ENCODE measurements at regions not wholly inside any gene's neighbourhood (a gene's known extent, or its start where the extent isn't known, plus 50 kb on each side); places are given as distances from the start of the nearest gene placed in this dataset.

GRCh38 chr10:131638049-131638879 is 262.5 kb upstream of the PPP2R2D start:
- Mint-ChIP-seq H3K9me3 (peaks cover 2% of the 10 kb centered on the region), H3K4me1 (ENCODE audit: low read depth) (peaks cover 4% of the 10 kb centered on the region), H3K27me3 (no peaks in the 10 kb centered on the region), H3K36me3 (ENCODE audit: low read depth) (no peaks in the 10 kb centered on the region), H3K4me3 (no peak overlapping the region), H3K27ac (no peak overlapping the region)
- DNase-seq = no peak
- ChIA-PET POLR2A (no interaction called here), CTCF (no interaction called here)
- intact Hi-C loops (cut with micrococcal nuclease) = no loop called here
- no peak for TF ChIP-seq CTCF (IDR thresholded peaks at IDR 0.05)
- ATAC-seq = no peak

- POLR2A ChIA-PET = interaction anchor here (0.6 kb wide), 1 partner anchor 504 kb away, joined by 3 read pairs; no protein-coding TSS in a partner anchor
- DNase-seq = no peak
- peaks cover 2% of the 10 kb centered on the region for H3K9me3 Mint-ChIP-seq
- H3K27ac Mint-ChIP-seq = no peak overlapping the region
- no peak for ATAC-seq
- no peaks in the 10 kb centered on the region for H3K27me3 Mint-ChIP-seq
- peaks cover 4% of the 10 kb centered on the region for H3K4me1 Mint-ChIP-seq (ENCODE audit: low read depth)
- H3K36me3 Mint-ChIP-seq (ENCODE audit: low read depth) = no peaks in the 10 kb centered on the region
- TF ChIP-seq CTCF (IDR thresholded peaks at IDR 0.05) = no peak
- intact Hi-C loops (cut with micrococcal nuclease) = no loop called here
- H3K4me3 Mint-ChIP-seq = no peak overlapping the region
- CTCF ChIA-PET = no interaction called here
Measured at GRCh38 chr10:131638880-131639278, 261.9 kb upstream of the PPP2R2D start.

GRCh38 chr10:131640045-131640644 is 260.7 kb upstream of the PPP2R2D start:
- Mint-ChIP-seq H3K4me1 (ENCODE audit: low read depth) (peaks cover 4% of the 10 kb centered on the region), H3K27me3 (no peaks in the 10 kb centered on the region), H3K4me3 (no peak overlapping the region), H3K9me3 (peaks cover 2% of the 10 kb centered on the region), H3K36me3 (ENCODE audit: low read depth) (no peaks in the 10 kb centered on the region), H3K27ac (no peak overlapping the region)
- no peak for ATAC-seq
- intact Hi-C loops (cut with micrococcal nuclease) = no loop called here
- POLR2A ChIA-PET = no interaction called here
- TF ChIP-seq CTCF (IDR thresholded peaks at IDR 0.05) = no peak
- CTCF ChIA-PET = no interaction called here
- no peak for DNase-seq

GRCh38 chr10:131641231-131641630 is 259.6 kb upstream of the PPP2R2D start:
- no peak for TF ChIP-seq CTCF (IDR thresholded peaks at IDR 0.05)
- CTCF ChIA-PET = no interaction called here

GRCh38 chr10:131641898-131642297 is 258.9 kb upstream of the PPP2R2D start:
- H3K36me3 Mint-ChIP-seq (ENCODE audit: low read depth) = no peaks in the 10 kb centered on the region
- no peaks in the 10 kb centered on the region for H3K27me3 Mint-ChIP-seq
- no peak overlapping the region for H3K27ac Mint-ChIP-seq
- DNase-seq (no peak), ATAC-seq (no peak)
- intact Hi-C loops (cut with micrococcal nuclease) = no loop called here
- ChIA-PET POLR2A (no interaction called here), CTCF (no interaction called here)
- TF ChIP-seq CTCF (IDR thresholded peaks at IDR 0.05) = no peak
- peaks cover 4% of the 10 kb centered on the region for H3K4me1 Mint-ChIP-seq (ENCODE audit: low read depth)
- peaks cover 2% of the 10 kb centered on the region for H3K9me3 Mint-ChIP-seq
- no peak overlapping the region for H3K4me3 Mint-ChIP-seq

More at GRCh38 chr10:131641231-131641630, 259.6 kb upstream of the PPP2R2D start:
- peaks cover 2% of the 10 kb centered on the region for H3K9me3 Mint-ChIP-seq
- H3K27ac Mint-ChIP-seq = no peak overlapping the region
- H3K4me1 Mint-ChIP-seq (ENCODE audit: low read depth) = peaks cover 4% of the 10 kb centered on the region
- no peaks in the 10 kb centered on the region for H3K27me3 Mint-ChIP-seq
- ATAC-seq (peak; percentile 90), DNase-seq (peak; percentile 61)
- intact Hi-C loops (cut with micrococcal nuclease) = no loop called here
- no peaks in the 10 kb centered on the region for H3K36me3 Mint-ChIP-seq (ENCODE audit: low read depth)
- POLR2A ChIA-PET = no interaction called here
- H3K4me3 Mint-ChIP-seq = no peak overlapping the region
